ENCODE measurements at regions not wholly inside any gene's neighbourhood (a gene's known extent, or its start where the extent isn't known, plus 50 kb on each side); places are given as distances from the start of the nearest gene placed in this dataset.
"Not testable (repeated sequence)": the region's sequence is repeated elsewhere in the genome, so short reads cannot be mapped to it uniquely, and the experiment has no call there.

DNA sequence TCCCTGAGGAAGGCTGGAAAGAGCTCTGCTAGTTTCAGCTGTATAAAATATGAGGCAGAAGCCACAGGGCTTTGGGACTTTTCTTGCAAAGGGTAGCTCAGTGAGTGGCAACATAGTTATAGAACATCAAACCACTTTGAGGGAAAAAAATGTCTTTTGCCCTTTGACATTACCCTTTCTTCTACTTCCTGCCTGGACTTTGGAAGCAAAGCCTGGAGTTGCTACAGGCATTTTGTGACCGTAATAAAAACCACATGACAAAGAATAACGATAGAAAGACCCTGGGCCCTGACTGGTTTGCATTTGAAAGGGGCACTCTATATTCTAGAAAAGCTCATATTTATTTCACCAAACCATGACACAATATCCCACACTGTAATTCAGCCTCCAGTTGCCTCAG is 440.9 kb downstream of the DIRAS2 start:
- Mint-ChIP-seq H3K27me3 (ENCODE audit: low read depth) (peaks cover 7% of the 10 kb centered on the region), H3K9me3 (peaks cover 11% of the 10 kb centered on the region), H3K4me1 (ENCODE audit: low read depth) (no peaks in the 10 kb centered on the region), H3K36me3 (ENCODE audit: insufficient read depth) (no peaks in the 10 kb centered on the region), H3K4me3 (no peak overlapping the region)
- ATAC-seq (no peak), DNase-seq (no peak)

DNA sequence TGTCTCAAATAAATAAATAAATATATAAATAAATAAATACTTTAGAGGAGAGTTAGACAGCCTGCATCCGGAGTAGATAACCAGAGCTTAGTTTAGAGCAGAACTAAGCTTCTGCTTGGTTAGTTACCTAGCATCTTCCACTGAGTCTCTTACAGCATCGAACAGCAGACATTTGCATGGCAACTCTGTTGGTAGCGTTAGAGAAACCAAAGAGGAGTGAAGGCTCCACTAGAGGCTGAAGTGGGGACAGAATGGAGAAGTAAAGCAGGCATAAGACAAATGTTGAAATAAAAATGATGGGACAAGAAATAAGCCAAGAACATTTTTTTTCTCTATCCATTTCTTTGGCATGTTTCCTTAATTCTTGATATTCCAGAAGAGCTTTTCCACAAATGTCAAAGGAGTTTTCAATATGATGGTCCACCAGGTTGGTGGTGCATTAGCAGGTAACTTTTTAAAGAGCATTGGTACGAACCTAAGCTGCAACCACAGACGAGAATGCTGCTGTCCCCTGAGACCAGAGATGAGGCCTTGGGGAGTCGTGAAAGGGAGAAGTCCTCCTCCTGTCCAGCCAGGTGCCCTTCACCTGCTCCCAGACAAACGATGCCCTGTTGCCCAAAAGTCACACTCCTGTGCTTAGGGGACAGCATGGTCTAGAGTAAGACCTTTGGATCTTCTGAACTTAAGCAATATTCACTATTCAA is 438.3 kb downstream of the DIRAS2 start:
- ATAC-seq (no peak), DNase-seq (no peak)
- no peaks in the 10 kb centered on the region for H3K9me3 Mint-ChIP-seq
- peaks cover 7% of the 10 kb centered on the region for H3K27me3 Mint-ChIP-seq (ENCODE audit: low read depth)
- no peak overlapping the region for H3K4me3 Mint-ChIP-seq
- H3K4me1 Mint-ChIP-seq (ENCODE audit: low read depth): no peaks in the 10 kb centered on the region
- no peaks in the 10 kb centered on the region for H3K36me3 Mint-ChIP-seq (ENCODE audit: insufficient read depth)

DNA sequence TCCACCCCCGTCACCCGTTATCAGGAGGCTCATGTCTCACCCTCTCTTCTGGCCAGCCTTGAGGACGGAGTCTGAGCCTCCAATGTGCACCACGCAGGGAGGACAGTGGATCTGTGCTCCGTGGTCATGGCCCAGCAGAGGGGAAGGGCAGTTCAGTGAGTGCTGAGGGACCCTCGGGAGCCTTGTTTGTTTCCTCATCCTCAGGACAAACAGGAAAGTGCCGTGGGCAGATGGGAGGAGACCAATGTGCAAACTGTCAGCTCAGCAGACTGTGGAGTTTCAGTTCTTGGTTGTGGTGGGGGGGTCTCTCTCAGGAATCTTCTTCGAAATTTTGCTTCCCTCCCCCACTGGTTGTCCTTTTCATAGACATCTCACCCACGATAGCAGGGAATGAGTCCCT is 429.6 kb downstream of the DIRAS2 start:
- H3K4me1 Mint-ChIP-seq (ENCODE audit: low read depth); H3K9me3 Mint-ChIP-seq; DNase-seq; ATAC-seq; H3K27me3 Mint-ChIP-seq (ENCODE audit: low read depth); H3K36me3 Mint-ChIP-seq (ENCODE audit: insufficient read depth): not testable (repeated sequence)
- peak overlapping the region; percentile 17 for H3K4me3 Mint-ChIP-seq

DNA sequence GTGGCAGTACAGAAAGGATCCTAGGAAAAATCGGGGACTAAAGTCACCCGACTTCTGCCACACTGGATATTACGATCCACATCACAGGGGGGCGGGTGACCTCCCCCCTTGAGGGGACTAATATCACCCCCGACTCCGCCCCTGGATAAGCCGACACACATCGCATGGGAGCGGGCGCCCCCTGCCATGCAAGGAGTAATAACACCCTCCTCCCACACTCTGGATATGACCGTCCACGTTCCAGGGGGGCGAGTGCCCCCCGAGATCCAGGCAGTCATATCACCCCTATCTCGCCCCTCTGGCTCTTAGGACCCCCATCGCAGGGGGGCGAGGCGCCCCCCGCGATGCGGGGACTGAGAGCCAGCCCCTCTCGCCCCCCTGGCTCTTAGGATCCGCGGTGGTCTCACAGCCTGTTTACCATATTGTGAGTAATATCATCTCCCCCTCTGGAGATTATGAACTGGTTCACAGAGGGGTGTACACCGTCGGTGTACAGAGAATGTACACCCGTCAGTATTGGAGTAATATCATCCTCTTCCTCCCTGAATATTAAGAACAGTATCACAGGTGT is 423.0 kb downstream of the DIRAS2 start:
- Mint-ChIP-seq H3K4me1 (ENCODE audit: low read depth) (no peaks in the 10 kb centered on the region), H3K27me3 (ENCODE audit: low read depth) (peaks cover 9% of the 10 kb centered on the region), H3K4me3 (no peak overlapping the region), H3K9me3 (no peaks in the 10 kb centered on the region), H3K36me3 (ENCODE audit: insufficient read depth) (no peaks in the 10 kb centered on the region)
- DNase-seq: no peak
- peak; percentile 32 to 67 for ATAC-seq

DNA sequence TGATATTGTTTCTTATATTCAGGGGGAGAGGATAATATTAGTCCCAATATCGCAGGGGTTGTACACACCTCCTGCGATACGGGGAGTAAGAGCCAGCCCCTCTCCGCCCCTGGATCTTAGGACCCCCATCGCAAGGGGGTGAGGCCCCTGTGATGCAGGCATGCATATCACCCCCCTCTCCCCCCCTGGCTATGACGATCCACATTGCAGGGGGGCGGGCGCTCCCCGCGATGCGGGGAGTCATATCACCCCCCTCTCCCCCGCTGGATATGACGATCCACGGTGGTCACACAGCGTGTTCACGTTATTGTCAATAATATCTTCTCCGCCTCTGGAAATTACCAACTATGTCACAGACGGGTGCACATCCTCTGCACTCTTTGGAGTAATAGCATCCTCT is 420.7 kb downstream of the DIRAS2 start:
- H3K27me3 Mint-ChIP-seq (ENCODE audit: low read depth); H3K4me3 Mint-ChIP-seq; H3K4me1 Mint-ChIP-seq (ENCODE audit: low read depth); DNase-seq; H3K9me3 Mint-ChIP-seq; ATAC-seq; H3K36me3 Mint-ChIP-seq (ENCODE audit: insufficient read depth): not testable (repeated sequence)

DNA sequence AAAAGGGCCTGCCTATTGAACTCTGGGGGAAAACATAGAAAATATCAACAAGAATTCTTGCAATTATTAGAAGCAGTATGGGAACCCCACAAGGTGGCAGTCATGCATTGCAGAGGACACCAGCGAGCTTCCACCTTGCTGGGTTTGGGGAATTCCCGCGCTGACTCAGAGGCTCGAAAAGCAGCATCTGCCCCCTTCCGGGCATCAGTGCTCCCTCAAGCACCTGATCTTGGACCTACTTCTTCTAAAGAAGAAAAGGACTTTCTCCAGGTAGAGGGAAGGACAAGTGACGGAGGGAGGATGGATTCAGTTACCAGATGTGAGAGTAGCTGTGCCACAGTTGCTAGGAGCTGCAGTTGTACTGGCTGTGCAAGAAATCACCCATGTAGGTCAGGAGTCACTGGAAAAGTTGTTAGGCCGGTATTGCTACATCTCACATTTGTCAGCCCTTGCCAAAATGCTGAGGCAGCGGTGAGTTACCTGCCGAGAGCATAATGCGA is 415.7 kb downstream of the DIRAS2 start:
- not testable (repeated sequence) for H3K36me3 Mint-ChIP-seq (ENCODE audit: insufficient read depth); H3K4me1 Mint-ChIP-seq (ENCODE audit: low read depth); H3K27me3 Mint-ChIP-seq (ENCODE audit: low read depth); H3K9me3 Mint-ChIP-seq; ATAC-seq; H3K4me3 Mint-ChIP-seq
- peak; percentile 49 for DNase-seq

DNA sequence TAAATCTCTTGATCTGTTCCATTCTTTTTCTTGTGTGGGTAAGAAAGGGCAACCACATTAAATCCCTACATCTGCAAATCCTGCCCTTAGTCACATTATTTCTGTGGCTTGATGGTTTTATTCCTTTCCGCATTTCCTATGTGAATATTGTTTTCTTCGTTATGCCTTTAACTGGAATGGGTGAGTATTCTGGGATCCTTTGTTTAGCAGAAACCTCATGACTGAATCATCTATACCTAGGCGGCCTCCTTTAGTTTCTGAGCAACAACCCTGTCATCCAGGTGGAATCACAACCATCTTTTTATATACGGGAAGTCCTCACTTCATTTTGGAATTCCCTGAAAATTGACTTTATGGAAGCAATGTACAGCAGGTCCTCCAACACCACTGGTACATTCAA is 409.5 kb downstream of the DIRAS2 start:
- not testable (repeated sequence) for H3K27me3 Mint-ChIP-seq (ENCODE audit: low read depth); H3K4me3 Mint-ChIP-seq; H3K9me3 Mint-ChIP-seq; H3K36me3 Mint-ChIP-seq (ENCODE audit: insufficient read depth); ATAC-seq; DNase-seq; H3K4me1 Mint-ChIP-seq (ENCODE audit: low read depth)

DNA sequence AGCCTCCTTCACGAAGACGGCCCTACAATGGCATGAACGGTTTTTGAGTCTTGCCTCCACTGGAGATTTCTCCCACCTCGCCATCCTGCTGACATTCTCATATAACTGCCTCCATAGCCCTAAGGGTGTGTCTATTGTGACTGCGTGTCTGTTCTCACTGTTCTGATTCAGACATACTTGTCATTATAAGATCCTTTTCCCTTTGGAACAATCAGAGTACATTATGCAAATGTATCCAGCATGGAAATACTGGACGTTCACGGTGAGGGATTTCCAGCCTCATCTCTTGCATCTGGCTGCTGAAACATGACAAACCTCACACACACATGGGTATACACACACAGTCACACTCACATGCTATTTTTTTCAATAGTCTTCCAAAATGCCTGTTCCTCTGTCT is 402.1 kb downstream of the DIRAS2 start:
- no peak for ATAC-seq
- no peaks in the 10 kb centered on the region for H3K4me1 Mint-ChIP-seq (ENCODE audit: low read depth)
- no peak for DNase-seq
- no peaks in the 10 kb centered on the region for H3K27me3 Mint-ChIP-seq (ENCODE audit: low read depth)
- no peaks in the 10 kb centered on the region for H3K36me3 Mint-ChIP-seq (ENCODE audit: insufficient read depth)
- no peaks in the 10 kb centered on the region for H3K9me3 Mint-ChIP-seq
- H3K4me3 Mint-ChIP-seq: no peak overlapping the region

DNA sequence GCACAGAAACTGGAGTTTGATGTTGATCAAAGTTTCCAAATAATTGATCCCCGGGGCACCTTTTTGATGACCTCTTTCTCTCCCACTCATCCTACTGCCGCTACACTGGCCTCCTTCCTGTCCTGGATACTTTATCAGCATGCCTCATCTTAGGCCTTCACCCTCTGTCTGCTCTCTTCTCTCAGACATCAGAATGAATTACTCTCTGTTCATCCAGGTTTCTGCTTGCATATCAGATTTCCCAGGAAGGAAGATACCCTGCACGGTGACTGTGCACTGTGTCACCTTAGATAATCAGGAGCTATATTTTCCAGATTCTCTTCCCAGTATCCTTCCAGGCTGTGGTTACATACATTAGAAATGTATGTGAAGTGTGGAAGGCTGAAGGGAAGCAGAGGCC is 397.0 kb downstream of the DIRAS2 start:
- H3K4me3 Mint-ChIP-seq: no peak overlapping the region
- H3K9me3 Mint-ChIP-seq: no peaks in the 10 kb centered on the region
- no peak for ATAC-seq
- DNase-seq: no peak
- H3K36me3 Mint-ChIP-seq (ENCODE audit: insufficient read depth): no peaks in the 10 kb centered on the region
- H3K27me3 Mint-ChIP-seq (ENCODE audit: low read depth): no peaks in the 10 kb centered on the region
- H3K4me1 Mint-ChIP-seq (ENCODE audit: low read depth): no peaks in the 10 kb centered on the region

DNA sequence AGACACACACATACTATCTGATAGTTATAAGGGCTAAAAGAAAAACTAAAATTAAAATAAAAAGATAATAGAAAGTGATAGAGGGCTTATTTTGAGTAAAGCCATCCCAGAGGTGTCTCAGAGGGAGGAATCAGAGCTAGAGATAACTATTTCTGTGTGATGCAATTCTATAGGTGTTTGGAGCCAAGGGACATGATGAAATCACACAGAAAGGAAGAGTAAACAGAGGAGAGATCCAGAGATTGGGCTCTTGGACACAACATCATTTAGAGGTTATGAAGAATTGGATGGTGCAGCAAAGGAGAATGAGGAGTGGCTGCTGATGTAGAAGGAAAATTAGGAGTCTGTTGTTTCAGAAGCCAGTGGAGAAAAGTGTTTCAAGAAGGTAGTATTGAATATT is 393.5 kb downstream of the DIRAS2 start:
- DNase-seq (no peak), ATAC-seq (no peak)
- H3K4me1 Mint-ChIP-seq (ENCODE audit: low read depth): no peaks in the 10 kb centered on the region
- no peaks in the 10 kb centered on the region for H3K27me3 Mint-ChIP-seq (ENCODE audit: low read depth)
- no peak overlapping the region for H3K4me3 Mint-ChIP-seq
- no peaks in the 10 kb centered on the region for H3K36me3 Mint-ChIP-seq (ENCODE audit: insufficient read depth)
- H3K9me3 Mint-ChIP-seq: no peaks in the 10 kb centered on the region

DNA sequence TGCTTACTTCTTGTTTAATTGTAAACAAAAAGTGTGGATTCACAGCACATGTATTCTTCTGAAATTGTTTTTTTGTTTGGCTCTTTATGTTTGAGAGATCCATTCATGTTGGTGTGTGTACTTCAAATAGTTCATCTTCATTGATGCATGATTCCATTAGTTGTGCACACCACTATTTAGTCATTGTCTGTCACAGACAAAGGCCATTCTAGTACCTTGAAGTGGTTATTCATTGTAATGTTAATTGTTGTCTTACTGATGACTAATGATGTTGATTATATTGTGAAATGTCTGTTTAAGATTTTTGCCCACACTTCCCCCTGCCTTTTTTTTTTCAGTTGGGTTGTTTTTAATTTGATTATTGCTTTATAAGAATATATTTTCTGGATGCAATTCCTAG is 391.3 kb downstream of the DIRAS2 start:
- ATAC-seq (no peak), DNase-seq (no peak)
- H3K9me3 Mint-ChIP-seq: no peaks in the 10 kb centered on the region
- no peaks in the 10 kb centered on the region for H3K36me3 Mint-ChIP-seq (ENCODE audit: insufficient read depth)
- no peaks in the 10 kb centered on the region for H3K4me1 Mint-ChIP-seq (ENCODE audit: low read depth)
- H3K27me3 Mint-ChIP-seq (ENCODE audit: low read depth): peaks cover 2% of the 10 kb centered on the region
- H3K4me3 Mint-ChIP-seq: no peak overlapping the region

DNA sequence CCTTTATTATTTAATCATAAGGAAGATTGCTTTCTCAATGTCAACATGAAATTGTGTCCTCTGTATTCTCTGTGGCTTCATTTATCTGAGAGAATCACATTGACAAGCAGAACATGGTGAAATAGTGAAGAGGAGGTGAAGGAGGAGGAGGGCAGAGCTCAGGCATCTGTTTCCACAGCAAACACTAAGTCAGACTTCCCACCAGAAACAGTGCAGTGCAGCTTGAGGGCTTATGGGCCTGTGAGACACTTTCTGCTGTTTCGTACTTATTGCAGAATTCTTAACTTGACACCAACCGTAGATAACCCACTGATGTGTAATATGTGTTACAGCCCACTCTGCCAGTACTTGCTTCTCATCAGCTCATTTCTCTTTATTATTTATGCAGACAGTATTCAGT is 386.3 kb downstream of the DIRAS2 start:
- ATAC-seq (no peak), DNase-seq (no peak)
- peaks cover 8% of the 10 kb centered on the region for H3K27me3 Mint-ChIP-seq (ENCODE audit: low read depth)
- peaks cover 5% of the 10 kb centered on the region for H3K9me3 Mint-ChIP-seq
- H3K4me3 Mint-ChIP-seq: no peak overlapping the region
- H3K36me3 Mint-ChIP-seq (ENCODE audit: insufficient read depth): no peaks in the 10 kb centered on the region
- no peaks in the 10 kb centered on the region for H3K4me1 Mint-ChIP-seq (ENCODE audit: low read depth)

DNA sequence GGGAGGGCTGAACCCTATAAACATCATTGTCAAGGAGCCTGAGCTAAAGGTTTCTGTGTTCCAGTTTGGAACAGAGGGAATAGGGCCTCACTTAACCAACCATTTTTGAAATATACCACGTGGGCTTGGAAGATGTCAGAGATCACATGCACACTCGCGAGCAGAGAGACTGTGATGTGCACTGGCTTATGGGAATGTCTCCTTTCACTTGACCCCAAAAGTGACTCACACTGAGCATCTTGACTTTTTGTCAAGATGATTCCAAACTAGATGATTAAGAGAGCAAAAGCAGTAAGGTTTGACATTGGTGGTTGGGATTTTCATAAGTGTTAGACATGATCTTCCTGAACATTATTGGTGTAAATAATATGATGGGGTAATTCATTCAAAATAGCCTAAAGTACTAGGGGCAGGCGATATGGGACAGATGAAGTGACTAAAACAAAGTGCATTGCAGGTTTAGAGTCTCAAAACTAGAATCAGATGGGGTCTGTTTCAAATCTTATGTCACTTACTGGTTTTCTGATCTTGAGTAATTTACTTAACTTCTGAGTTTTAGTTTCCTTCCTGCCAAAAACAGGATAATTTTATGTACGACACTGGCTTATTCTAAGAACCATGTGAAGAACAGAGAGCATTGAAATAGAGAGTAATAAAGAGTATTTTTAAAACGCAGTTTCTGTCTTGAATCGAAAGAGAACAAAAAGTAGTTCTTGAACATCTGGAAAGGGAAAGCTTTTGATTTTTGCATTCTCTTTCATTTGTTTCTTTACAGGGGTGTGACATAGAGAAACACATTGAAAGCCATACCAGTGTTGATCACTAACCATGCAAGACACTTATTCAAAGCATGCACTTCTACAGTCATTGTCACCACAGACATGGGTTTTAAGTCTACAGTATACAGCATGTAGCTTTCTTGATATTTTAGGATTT is 383.0 kb downstream of the DIRAS2 start:
- peaks cover 8% of the 10 kb centered on the region for H3K27me3 Mint-ChIP-seq (ENCODE audit: low read depth)
- H3K9me3 Mint-ChIP-seq: peaks cover 12% of the 10 kb centered on the region
- H3K4me1 Mint-ChIP-seq (ENCODE audit: low read depth): no peaks in the 10 kb centered on the region
- H3K36me3 Mint-ChIP-seq (ENCODE audit: insufficient read depth): no peaks in the 10 kb centered on the region
- DNase-seq (no peak), ATAC-seq (no peak)
- H3K4me3 Mint-ChIP-seq: no peak overlapping the region

DNA sequence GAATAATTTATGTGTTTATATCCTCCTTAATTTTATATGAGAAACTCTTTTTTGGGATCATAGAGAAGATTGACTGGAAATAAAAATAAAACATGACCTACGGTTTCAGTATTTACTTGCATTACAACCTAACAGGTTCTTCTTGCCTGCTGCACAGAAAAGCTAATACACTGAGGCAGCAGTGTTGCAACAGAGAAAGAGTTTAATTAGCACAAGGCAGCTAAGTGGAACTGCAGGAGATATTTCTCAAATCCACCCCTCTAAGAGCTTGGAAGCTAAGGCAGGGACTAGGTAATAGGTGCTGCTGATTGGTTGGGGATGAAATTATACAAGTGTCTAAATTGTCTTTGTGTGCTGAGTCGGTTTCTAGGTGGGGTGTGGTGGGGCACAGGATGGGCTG is 380.9 kb downstream of the DIRAS2 start:
- no peak for ATAC-seq
- Mint-ChIP-seq H3K9me3 (peaks cover 12% of the 10 kb centered on the region), H3K36me3 (ENCODE audit: insufficient read depth) (no peaks in the 10 kb centered on the region), H3K4me3 (no peak overlapping the region), H3K27me3 (ENCODE audit: low read depth) (peaks cover 9% of the 10 kb centered on the region), H3K4me1 (ENCODE audit: low read depth) (no peaks in the 10 kb centered on the region)
- no peak for DNase-seq

DNA sequence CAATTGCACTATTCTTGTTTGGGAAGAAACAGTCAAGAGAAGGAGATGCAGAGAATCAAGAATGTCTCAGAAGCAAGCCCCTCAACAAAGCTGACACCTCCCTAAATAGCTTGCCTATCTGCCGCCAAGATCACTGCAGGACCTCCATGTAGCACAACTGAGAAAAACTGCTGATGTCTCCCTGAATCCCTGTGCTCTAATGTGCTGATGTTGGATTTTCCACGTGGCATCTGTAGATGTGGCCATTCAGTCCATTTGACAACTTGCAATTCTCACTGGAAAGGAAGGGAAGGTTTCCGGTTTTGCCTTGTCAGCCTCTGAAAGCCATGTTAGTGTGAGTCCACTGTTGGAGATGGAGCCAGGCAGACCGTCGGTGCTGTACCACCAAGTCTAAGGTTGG is 374.0 kb downstream of the DIRAS2 start:
- Mint-ChIP-seq H3K27me3 (ENCODE audit: low read depth) (peaks cover 18% of the 10 kb centered on the region), H3K9me3 (no peaks in the 10 kb centered on the region), H3K4me1 (ENCODE audit: low read depth) (no peaks in the 10 kb centered on the region), H3K4me3 (no peak overlapping the region), H3K36me3 (ENCODE audit: insufficient read depth) (no peaks in the 10 kb centered on the region)
- ATAC-seq (no peak), DNase-seq (no peak)

Measured in activated T-cell treated with anti-CD3 and anti-CD28 coated beads, Interleukin-2, amount 50 U/mL, for 4 hours (primary cell).